ENCODE measurements at regions not wholly inside any gene's neighbourhood (a gene's known extent, or its start where the extent isn't known, plus 50 kb on each side); places are given as distances from the start of the nearest gene placed in this dataset.

GRCh38 chr14:86299994-86300393 lies 770.0 kb downstream of the FLRT2 start:
- no peak for TF ChIP-seq CTCF (IDR thresholded peaks at IDR 0.05)
- TF ChIP-seq EZH2phosphoT487 (IDR thresholded peaks at IDR 0.05), result no peak
- TF ChIP-seq EZH2 (IDR thresholded peaks at IDR 0.05), result no peak

Measured in neural progenitor cell (in vitro differentiated cells).